H1 (cell line): ENCODE measurements at regions not wholly inside any gene's neighbourhood (a gene's known extent, or its start where the extent isn't known, plus 50 kb on each side); places are given as distances from the start of the nearest gene placed in this dataset.

ENCODE experiments used
- CTCF ChIA-PET: fragments of 300-600 bp; sonication (Branson Sonifier 250); formaldehyde crosslinking; loops from one replicate; lab custom pipeline; 2021; ENCODE audit not compliant: partially characterized antibody; lab: Charles Lee
- POLR2A ChIA-PET: fragments of 300-600 bp; sonication (Branson Sonifier 250); formaldehyde crosslinking; loops from one replicate; lab custom pipeline; 2021; ENCODE audit warnings: inconsistent platforms; ENCODE audit not compliant: partially characterized antibody; lab: Charles Lee
- DNase-seq, 2 experiments: peaks; one replicate each; pipeline versions ENCODE4 v3.0.0 to v3.0.0-alpha.2; 2010 to 2022; ENCODE audit warnings: low spot score in 2 of 2, low read depth in 1 of 2, mixed read lengths in 1 of 2
- FAIRE-seq: peaks from 2 replicates; lab custom pipeline; 2011; peaks lifted over from hg19 to GRCh38; lab: Jason Lieb, UNC
- H2AFZ ChIP-seq: 2 replicates; pipeline ENCODE4 v1.8.1; 2012; ENCODE audit warnings: low read length, inconsistent platforms
- H2AK5ac ChIP-seq: 2 replicates; pipeline ENCODE4 v1.6.1; 2013; ENCODE audit warnings: low read depth, low read length
- H2BK120ac ChIP-seq: replicated peaks from 2 replicates; pipeline ENCODE3; 2013; ENCODE audit warnings: low read depth, low read length, inconsistent platforms
- H2BK12ac ChIP-seq: 2 replicates; pipeline ENCODE4 v1.6.1; 2013; ENCODE audit warnings: low read depth, low read length
- H2BK15ac ChIP-seq: 2 replicates; pipeline ENCODE4 v1.6.1; 2013; ENCODE audit warnings: low read length
- H2BK20ac ChIP-seq: 2 replicates; pipeline ENCODE4 v1.6.1; 2013; ENCODE audit warnings: low read length
- H2BK5ac ChIP-seq: 2 replicates; pipeline ENCODE4 v1.6.1; 2013; ENCODE audit warnings: low read depth, low read length
- H3K14ac ChIP-seq: 2 replicates; pipeline ENCODE4 v1.6.1; 2013; ENCODE audit warnings: inconsistent platforms; ENCODE audit not compliant: insufficient read length
- H3K18ac ChIP-seq: 2 replicates; pipeline ENCODE4 v1.6.1; 2013; ENCODE audit warnings: low read length; ENCODE audit errors: extremely low read depth
- H3K23ac ChIP-seq: 2 replicates; pipeline ENCODE4 v1.6.1; 2013; ENCODE audit warnings: inconsistent platforms; ENCODE audit not compliant: insufficient read length
- H3K23me2 ChIP-seq: 2 replicates; pipeline ENCODE4 v1.6.1; 2013; ENCODE audit warnings: low read depth, low read length
- H3K27ac ChIP-seq: 2 replicates; pipeline ENCODE4 v1.6.1; 2011; ENCODE audit warnings: low read depth, low read length, inconsistent platforms
- H3K27me3 ChIP-seq, 4 experiments: replicated peaks in 1 of 4; 1 replicate in 1 of 4; 2 replicates in 3 of 4; pipeline versions ENCODE4 v1.6.1 to v1.8.1; 2011 to 2013; ENCODE audit warnings: low read length in 3 of 4, mild to moderate bottlenecking in 3 of 4, inconsistent platforms in 2 of 4, mixed read lengths in 2 of 4, moderate library complexity in 1 of 4; ENCODE audit not compliant: control insufficient read depth in 3 of 4, insufficient read depth in 3 of 4; ENCODE audit errors: extremely low read depth in 1 of 4
- H3K36me3 ChIP-seq, 4 experiments: 2 replicates each; pipeline versions ENCODE4 v1.6.1 to v1.8.1; 2011 to 2013; ENCODE audit warnings: mild to moderate bottlenecking in 4 of 4, low read length in 3 of 4, moderate library complexity in 2 of 4, control low read depth in 1 of 4, inconsistent platforms in 1 of 4; ENCODE audit not compliant: insufficient read depth in 4 of 4, control insufficient read depth in 2 of 4
- H3K4ac ChIP-seq: replicated peaks from 2 replicates; pipeline ENCODE3; 2013; ENCODE audit warnings: low read length, low read depth, mixed read lengths, inconsistent platforms; ENCODE audit not compliant: insufficient read length
- H3K4me1 ChIP-seq, 4 experiments: replicated peaks in 1 of 4; 1 replicate in 1 of 4; 2 replicates in 3 of 4; pipeline versions ENCODE4 v1.6.1 to v1.8.1; 2011 to 2013; ENCODE audit warnings: low read length in 3 of 4, inconsistent platforms in 2 of 4, mixed read lengths in 1 of 4; ENCODE audit not compliant: insufficient read depth in 4 of 4, control insufficient read depth in 3 of 4
- H3K4me2 ChIP-seq, 2 experiments: 2 replicates each; pipeline versions ENCODE4 v1.6.1 to v1.8.1; 2011 to 2013; ENCODE audit warnings: low read depth in 2 of 2, low read length in 2 of 2, control low read depth in 1 of 2, inconsistent platforms in 1 of 2, mild to moderate bottlenecking in 1 of 2; ENCODE audit not compliant: insufficient read depth in 1 of 2
- H3K4me3 ChIP-seq, 4 experiments: fragments of 200-600, 300-600 bp in 1 of 4; sonication (generic), shearing (Covaris generic), sonication (Bioruptor Twin) in 1 of 4; 2 replicates each; pipeline versions ENCODE4 v1.5.1 to v1.8.1; 2011 to 2016; ENCODE audit warnings: low read length in 4 of 4, low read depth in 3 of 4, control low read depth in 2 of 4, inconsistent platforms in 2 of 4, mild to moderate bottlenecking in 2 of 4, mixed read lengths in 1 of 4, moderate library complexity in 1 of 4; ENCODE audit not compliant: insufficient read depth in 2 of 4; ENCODE audit errors: extremely low read depth in 1 of 4
- H3K56ac ChIP-seq: replicated peaks from 2 replicates; pipeline ENCODE3; 2013; ENCODE audit warnings: low read depth, mild to moderate bottlenecking, mixed read lengths, low read length, inconsistent platforms; ENCODE audit not compliant: insufficient read length
- H3K79me1 ChIP-seq: 2 replicates; pipeline ENCODE4 v1.6.1; 2013; ENCODE audit warnings: low read depth, low read length, control low read depth
- H3K79me2 ChIP-seq, 2 experiments: 2 replicates each; pipeline versions ENCODE4 v1.6.1 to v1.8.1; 2012 to 2013; ENCODE audit warnings: low read length in 2 of 2, mild to moderate bottlenecking in 2 of 2, inconsistent platforms in 1 of 2; ENCODE audit not compliant: insufficient read depth in 2 of 2, control insufficient read depth in 1 of 2
- H3K9ac ChIP-seq, 4 experiments: replicated peaks in 1 of 4; 1 replicate in 1 of 4; 2 replicates in 3 of 4; pipeline versions ENCODE4 v1.6.1 to v1.8.1; 2011 to 2013; ENCODE audit warnings: low read depth in 3 of 4, low read length in 3 of 4, control low read depth in 2 of 4, mild to moderate bottlenecking in 2 of 4, moderate library complexity in 2 of 4, inconsistent platforms in 1 of 4; ENCODE audit errors: extremely low read depth in 1 of 4
- H3K9me3 ChIP-seq, 2 experiments: 2 replicates each; pipeline versions ENCODE4 v1.6.1 to v1.8.1; 2012 to 2013; ENCODE audit warnings: mild to moderate bottlenecking in 2 of 2, moderate library complexity in 2 of 2, control low read depth in 1 of 2, inconsistent platforms in 1 of 2, low read depth in 1 of 2, low read length in 1 of 2, mixed read lengths in 1 of 2; ENCODE audit not compliant: insufficient read depth in 2 of 2
- H4K20me1 ChIP-seq, 2 experiments: replicated peaks in 1 of 2; 2 replicates each; pipeline versions ENCODE3 to v1.8.1; 2011 to 2013; ENCODE audit warnings: inconsistent platforms in 2 of 2, low read length in 2 of 2, mild to moderate bottlenecking in 1 of 2; ENCODE audit not compliant: insufficient read depth in 2 of 2, control insufficient read depth in 1 of 2
- H4K5ac ChIP-seq: 2 replicates; pipeline ENCODE4 v1.6.1; 2013; ENCODE audit warnings: low read length, low read depth, mixed read lengths, inconsistent platforms; ENCODE audit not compliant: insufficient read length
- H4K8ac ChIP-seq: 2 replicates; pipeline ENCODE4 v1.8.0; 2013; ENCODE audit warnings: mild to moderate bottlenecking, moderate library complexity, low read length, inconsistent platforms; ENCODE audit not compliant: insufficient read depth; ENCODE audit errors: extremely low read depth
- H4K91ac ChIP-seq: replicated peaks from 2 replicates; pipeline ENCODE3; 2013; ENCODE audit warnings: low read length, mixed read lengths, inconsistent platforms; ENCODE audit not compliant: insufficient read length
- TCF12 ChIP-seq: IDR thresholded peaks from 2 replicates; pipeline ENCODE4 v1.6.1; 2011; ENCODE audit warnings: low read depth, mild to moderate bottlenecking, low read length
- TEAD4 ChIP-seq: IDR thresholded peaks from 2 replicates; pipeline ENCODE4 v1.6.1; 2012; ENCODE audit warnings: low read depth, low read length, inconsistent platforms, mixed read lengths
- WGBS, 2 experiments: shearing (Covaris generic) in 1 of 2; methylation state at CpG; one replicate each; pipeline versions ENCODE4 v1.1.6 to v1.1.7; 2013 to 2015; ENCODE audit warnings: low lambda C conversion rate in 2 of 2, mixed read lengths in 2 of 2, inconsistent platforms in 1 of 2, low coverage in 1 of 2, missing lambda C conversion rate in 1 of 2; ENCODE audit not compliant: insufficient replicate concordance in 2 of 2, insufficient coverage in 1 of 2, insufficient read length in 1 of 2; ENCODE audit errors: extremely low coverage in 1 of 2, missing lambda C conversion rate in 1 of 2; 5-methylcytosine and 5-hydroxymethylcytosine counted together

- no peak for TF ChIP-seq TEAD4
- no peak for TF ChIP-seq TCF12
- CTCF ChIA-PET, result interaction anchor here (0.6 to 1.0 kb wide), 3 partner anchors 41 to 1293 kb away, joined by 3 read pairs; no protein-coding TSS in a partner anchor
Measured at GRCh38 chr9:22285066-22285465, 161.6 kb upstream of the DMRTA1 start.

More at GRCh38 chr9:22285066-22285465, 161.6 kb upstream of the DMRTA1 start:
- Histone ChIP-seq H2BK5ac (no peak overlapping the region), H3K4me1 (no peaks in the 10 kb centered on the region), H3K9ac (no peak overlapping the region), H2AK5ac (no peak overlapping the region), H3K18ac (no peak overlapping the region), H3K4ac (no peak overlapping the region), H3K79me1 (no peaks in the 10 kb centered on the region), H2AFZ (peak overlapping the region; percentile 91; the same call in 1 of the 2 replicates), H3K9me3 (no peaks in the 10 kb centered on the region), H4K8ac (no peak overlapping the region), H4K5ac (no peak overlapping the region), H3K79me2 (no peaks in the 10 kb centered on the region), H3K23me2 (no peaks in the 10 kb centered on the region), H4K91ac (no peak overlapping the region), H2BK12ac (no peak overlapping the region), H2BK120ac (no peak overlapping the region), H3K56ac (no peak overlapping the region), H3K14ac (no peak overlapping the region), H3K4me3 (no peak overlapping the region), H3K27me3 (no peaks in the 10 kb centered on the region), H3K27ac (no peak overlapping the region), H3K36me3 (no peaks in the 10 kb centered on the region), H2BK15ac (no peak overlapping the region), H4K20me1 (no peaks in the 10 kb centered on the region), H3K4me2 (no peak overlapping the region), H2BK20ac (no peak overlapping the region), H3K23ac (no peak overlapping the region)
- no peak for DNase-seq
- WGBS, 2 experiments, result 89% methylated on average over 1 of the region's 1 CpG; no CpG with 5 or more reads in 1 of the 2 experiments
- no peak for FAIRE-seq
- POLR2A ChIA-PET, result no interaction called here
